SIG-M5 (cell line): ENCODE measurements at regions not wholly inside any gene's neighbourhood (a gene's known extent, or its start where the extent isn't known, plus 50 kb on each side); places are given as distances from the start of the nearest gene placed in this dataset.
"Not testable (repeated sequence)": the region's sequence is repeated elsewhere in the genome, so short reads cannot be mapped to it uniquely, and the experiment has no call there.

Source experiments
- DNase-seq: peaks from one replicate; lab custom pipeline; 2025; lab: John Stamatoyannopoulos, UW

DNA sequence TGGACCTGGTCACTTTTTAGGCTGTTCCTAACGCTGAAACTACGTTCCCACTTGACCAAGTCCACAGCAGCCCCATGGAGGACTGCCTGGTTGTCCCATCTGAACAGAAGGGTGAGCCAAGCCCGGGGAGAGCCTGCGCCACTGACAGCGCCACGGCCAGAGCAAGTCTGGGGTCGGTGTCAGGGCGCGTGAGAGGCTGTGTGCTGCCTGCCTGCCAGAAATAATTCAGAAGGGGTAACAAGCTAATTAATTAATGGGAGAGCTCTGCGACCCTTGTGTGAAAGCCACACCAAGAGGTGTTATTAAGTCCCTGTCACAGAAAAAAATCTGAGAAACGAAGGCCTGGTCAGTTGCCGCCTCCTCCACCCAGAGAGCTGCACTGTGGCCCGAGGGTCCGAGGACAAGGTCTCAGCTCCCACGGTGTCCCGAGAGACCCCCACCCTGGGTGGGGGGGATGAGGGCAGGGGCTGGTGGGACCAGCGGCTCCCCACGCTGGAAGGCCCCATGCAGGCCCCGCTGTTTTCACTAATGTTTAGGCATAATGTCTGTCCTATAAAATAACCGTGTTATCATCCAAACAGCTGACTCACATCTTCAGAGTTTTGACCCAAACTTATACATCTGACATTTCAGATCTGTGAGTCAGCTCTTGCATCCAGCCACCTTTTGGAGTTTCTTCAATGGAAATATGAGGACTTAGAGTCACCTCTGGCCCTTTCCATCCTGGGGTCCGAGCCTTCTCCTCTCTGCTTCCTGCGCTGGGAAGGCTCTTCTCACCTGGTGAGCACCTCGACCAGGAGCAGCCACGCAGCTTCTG lies 58.5 kb downstream of the DLL1 start:
- DNase-seq: no peak

DNA sequence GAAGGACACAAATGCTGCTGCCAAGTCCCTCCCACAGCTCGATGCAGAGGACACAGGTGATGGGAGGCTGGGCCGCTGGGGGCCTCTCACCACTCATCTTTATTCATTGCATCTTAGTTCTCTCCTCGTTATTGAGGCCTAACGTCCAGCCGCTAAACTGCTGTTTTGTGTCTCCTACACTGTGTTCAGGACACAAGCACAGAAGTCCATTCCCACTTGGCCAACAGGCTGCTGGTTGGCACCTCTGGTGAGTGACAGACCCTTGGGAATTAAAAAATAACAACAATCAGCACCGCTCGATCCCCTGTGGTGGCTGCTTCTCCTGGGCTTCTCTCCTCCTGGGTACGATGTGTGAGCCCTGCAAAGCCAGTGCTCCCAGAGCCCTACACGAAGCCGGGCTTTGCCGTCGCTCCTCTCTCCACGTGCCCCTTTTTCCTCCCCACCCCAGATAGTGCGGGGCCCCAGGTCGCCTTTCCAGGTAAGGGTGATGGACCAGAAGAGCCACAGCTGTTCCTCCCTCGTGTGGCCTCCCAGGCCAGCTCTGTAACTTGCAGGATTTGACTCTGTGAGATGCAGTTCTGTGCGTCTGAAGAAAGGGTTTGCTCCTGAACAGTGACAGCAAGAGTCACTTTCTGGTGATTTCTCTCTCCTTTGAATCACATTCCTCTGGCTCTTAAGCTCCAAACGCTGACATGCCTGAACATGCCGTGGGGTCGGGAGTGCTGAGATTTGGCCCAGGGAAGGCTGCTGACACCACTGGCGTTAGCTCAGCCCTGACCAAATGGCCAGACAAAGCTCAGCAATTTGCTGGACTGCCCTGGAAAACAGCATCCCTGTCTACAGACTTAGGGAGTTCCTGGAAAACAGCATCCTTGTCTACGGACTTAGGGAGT lies 59.3 kb downstream of the DLL1 start:
- DNase-seq: no peak

DNA sequence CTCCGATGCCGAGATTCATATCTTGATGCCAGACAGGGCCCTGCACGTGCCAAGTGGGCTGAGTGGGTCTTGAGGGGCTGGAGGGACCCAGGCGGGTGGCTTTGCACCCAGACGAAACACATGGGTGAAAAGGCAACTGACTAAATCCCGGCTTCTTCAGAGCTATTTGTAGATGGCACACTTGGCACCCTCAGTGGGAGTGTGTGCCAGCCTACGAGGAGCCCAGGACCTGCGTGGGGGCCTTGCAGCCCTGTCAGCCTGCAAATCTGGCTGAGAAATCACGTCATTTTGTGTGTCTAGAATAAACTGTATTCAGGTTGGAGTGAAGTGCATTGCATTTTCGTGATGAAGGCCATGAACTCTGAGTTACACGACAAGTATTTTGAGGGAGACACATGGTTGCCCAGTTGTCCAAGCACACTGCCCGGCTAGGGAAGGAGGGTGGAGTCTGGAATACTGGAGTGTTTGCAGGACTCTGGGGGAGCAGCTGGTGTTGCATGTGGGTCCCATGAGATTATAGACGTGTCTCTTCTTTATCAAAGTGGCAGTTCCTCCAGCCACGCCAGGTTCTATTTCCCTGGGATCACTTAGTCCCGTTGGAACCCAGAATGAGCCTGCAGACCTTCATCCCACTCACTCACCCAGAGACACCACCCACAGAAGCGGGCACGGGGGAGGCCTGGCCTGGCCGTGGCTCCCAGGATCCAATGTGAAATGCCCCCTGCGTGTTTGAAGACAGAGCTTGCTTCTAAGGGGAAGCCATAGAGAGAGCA lies 60.2 kb downstream of the DLL1 start:
- DNase-seq: no peak

DNA sequence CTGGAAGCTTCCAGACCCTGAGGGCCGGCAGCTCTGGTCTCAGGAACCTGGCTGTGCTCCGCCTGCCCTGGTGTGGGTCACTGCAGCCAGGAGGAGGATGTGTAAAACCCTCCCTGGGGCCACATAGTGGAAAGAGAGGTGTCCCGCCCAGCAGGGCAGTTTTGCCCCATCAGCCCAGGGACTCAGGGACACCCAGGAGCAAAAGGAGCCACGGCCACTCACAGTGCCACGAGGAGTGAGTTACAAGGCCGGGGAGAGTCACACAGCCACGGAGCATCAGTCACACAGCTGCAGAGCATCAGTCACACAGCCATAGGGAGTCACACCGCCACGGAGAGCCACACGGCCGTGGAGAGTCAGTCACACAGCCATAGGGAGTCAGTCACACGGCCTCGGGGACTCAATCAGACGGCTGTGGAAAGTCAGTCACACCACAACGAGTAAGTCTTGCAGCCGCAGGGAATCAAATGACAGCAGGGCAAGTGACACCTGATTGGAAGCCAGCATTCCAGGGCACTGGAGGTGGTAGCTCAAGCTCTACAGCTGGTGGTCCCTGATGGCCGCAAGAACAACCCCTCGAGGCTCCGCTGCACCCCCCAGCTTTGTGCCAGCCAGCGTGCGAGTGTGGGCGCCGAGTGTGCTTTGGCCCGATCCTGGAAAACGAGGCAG lies 60.9 kb downstream of the DLL1 start:
- no peak for DNase-seq

DNA sequence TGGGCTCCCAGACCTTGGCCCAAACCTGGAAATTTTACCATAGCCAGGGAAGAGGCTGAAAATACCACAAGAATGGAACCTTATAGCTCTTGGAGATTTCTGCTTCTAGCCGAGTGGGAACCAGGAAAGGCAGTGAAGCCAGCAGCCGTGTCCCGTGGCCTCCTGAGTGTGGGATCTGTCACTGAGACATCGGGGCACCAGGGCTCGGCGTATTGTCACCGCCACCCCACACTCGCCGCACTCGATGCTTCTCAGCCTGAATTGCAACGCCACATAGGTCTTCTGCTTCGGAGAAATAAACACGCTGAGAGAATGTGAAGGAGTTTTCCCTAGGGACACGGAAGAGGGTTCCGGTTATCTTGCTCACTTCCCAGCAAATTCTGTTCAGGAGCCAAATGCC lies 61.5 kb downstream of the DLL1 start:
- no peak for DNase-seq

DNA sequence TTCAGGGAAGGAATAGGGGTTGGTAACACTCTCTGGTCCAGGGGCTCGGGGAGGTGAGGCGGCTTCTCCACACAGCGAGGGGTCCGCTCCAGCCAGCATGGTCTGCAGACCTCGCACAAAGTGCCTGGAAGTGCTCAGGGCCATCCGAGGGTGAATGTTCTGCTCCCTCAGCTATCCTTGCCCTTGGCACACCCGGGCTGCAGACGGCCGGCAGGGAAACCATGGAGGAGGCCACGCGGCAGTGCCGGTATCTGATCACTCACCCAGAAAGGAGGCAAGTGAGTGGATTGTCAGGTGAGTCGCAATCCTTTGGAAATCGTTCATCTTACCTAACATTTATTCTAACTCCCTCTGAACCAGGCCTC lies 62.0 kb downstream of the DLL1 start:
- DNase-seq: no peak

DNA sequence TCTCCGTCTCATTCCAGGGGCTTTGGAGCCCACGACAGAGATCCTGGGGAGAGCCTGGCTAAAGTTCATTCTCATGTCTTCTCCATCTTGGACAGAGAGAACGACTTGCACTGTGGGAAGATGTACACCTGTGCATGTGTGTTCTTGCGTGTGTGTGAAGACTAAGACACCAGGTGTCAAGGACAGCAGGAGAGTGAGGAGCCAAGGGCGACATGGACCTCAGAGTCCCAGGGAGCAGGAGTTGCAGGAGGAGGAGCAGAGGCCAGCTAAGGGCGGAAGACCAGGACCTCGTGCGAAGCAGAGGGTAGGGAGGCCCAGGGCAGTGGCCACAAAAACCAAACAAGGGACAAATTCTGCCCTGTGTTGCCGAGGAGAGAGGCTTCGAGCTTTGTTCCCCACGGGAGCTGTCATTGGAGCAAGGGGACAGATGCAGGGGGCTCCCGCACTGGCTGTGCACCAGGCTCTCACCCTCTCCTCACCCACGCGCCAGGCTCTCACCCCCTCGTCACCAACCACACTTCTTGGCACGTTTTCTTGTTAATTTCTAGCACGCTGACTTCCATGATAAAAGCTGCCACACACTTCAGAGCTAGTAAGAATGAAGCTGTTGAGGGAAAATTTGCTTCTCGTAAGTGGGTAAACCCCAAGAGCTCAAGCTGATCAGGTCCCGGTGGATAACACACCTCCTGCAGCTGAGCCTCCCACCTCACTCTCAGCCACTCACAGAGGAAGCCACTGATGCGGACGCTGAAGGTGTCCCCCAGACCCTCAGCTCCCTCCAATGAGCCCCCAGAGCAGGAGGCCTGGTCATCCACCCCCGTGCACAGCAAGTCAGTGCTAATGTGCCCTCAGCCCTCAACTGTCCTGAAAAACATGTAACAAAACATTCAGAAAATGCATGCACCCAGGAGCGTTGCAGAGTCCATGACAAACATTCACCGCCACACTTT lies 62.6 kb downstream of the DLL1 start:
- no peak for DNase-seq

DNA sequence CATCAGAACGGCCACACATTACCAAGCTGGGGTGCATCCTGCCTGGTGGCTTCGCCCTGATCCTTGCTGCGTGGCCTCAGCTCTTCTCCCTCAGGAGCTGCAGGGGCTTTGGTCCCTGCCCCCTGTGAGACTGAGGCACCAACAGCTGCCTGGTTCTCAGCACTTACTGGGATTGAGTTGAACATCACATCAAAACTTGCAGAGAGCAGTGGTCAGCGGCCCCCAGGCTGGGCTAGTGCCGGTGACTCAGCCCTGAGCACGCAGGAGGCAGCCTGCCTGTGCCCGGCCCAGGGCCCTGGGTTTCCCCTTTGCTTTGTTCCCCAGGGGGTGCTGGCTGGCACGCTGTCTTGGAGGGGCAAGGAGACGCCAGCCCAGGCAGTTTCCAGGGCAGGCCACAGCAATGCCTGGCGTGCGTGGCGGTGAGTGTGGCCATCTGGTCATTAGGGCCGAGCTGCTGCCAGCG lies 63.3 kb downstream of the DLL1 start:
- DNase-seq: no peak

DNA sequence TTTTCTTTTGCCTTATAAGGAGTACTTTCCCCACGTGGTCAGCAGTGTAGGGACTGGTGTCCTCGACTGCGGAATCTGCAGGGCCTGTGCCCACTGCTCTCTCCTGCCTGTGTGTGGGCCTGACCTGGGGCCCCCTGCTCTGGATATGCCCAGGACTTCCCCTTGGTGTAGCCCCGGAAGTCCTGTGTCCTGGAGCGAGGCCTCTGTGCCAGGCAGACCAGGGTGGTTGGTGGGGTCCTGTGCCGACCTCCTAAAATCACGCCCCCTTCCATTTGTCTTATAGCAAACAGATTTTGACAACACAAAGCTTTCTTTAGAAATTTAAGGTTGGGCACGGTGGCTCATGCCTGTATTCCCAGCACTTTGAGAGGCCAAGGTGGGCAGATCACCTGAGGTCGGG lies 64.2 kb downstream of the DLL1 start:
- no peak for DNase-seq

DNA sequence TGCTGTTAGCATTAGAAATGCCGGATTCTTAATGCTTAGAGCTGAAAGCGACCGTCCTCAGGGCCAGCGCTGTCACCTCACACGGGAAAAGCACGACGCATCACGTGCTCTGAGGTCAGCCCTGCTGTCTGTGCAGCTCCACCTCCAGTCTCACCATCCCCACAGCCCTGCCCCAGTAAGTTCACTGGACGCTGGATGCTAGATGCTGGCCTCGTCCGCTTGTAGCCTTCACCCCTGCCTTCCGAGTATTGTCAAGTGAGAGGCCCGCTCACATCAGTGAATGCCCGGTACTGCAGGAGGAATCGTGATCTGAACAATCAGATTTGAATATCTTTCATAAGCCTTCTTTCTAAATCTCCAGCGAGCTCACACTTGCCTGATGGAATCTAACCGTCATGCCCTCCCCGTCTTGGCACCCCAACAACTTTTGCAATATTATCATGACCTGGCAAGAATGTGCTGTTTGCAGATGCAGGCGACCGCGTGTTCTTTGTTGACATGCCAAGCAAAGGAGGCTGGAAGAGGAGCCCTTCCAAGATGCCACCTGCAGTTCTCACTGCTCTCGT lies 64.9 kb downstream of the DLL1 start:
- no peak for DNase-seq

DNA sequence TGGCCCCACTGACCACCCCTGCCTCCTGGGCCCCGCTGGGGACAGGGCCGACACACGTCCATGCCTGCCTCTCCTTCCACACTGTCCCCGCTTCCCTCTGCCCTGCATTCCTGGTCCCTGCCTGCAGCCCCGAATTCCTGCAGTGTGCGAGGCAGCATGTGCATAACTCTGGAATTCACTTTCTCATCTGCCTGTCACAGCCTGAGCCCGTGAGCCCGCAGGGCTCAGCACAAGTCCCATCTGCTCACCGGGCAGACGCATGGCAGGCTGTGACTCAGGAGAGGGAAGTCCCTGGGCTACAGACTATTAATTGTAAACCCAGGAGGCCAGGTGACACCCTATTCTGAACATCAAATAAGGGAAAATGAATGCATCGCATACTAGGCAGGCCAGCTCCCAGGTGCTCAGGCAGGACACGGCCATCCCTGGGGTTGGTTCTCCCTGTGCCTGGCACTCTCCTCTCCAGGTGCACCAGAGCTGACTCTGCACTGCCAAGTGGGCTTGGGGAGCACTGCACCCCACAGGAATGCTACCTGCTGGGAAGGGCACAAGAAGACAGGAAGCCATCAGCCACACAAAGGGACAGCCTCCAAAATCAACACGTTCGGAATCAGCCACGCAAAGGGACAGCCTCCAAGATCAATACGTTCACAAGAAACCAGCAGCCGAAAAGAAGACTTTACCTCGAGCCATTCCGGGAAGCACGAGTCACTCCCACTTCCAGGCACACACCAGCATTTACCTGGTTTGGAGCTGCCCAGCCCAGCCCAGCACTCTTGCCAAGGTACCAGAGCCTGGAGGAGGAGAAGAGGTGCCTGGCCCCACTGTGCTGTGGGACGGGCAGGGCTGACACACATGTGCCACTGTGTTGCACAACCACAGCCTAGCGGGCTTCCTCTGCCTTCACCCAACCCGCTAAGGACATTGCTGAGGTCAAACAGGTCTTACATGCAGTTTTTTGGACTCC lies 65.9 kb downstream of the DLL1 start:
- DNase-seq: no peak

DNA sequence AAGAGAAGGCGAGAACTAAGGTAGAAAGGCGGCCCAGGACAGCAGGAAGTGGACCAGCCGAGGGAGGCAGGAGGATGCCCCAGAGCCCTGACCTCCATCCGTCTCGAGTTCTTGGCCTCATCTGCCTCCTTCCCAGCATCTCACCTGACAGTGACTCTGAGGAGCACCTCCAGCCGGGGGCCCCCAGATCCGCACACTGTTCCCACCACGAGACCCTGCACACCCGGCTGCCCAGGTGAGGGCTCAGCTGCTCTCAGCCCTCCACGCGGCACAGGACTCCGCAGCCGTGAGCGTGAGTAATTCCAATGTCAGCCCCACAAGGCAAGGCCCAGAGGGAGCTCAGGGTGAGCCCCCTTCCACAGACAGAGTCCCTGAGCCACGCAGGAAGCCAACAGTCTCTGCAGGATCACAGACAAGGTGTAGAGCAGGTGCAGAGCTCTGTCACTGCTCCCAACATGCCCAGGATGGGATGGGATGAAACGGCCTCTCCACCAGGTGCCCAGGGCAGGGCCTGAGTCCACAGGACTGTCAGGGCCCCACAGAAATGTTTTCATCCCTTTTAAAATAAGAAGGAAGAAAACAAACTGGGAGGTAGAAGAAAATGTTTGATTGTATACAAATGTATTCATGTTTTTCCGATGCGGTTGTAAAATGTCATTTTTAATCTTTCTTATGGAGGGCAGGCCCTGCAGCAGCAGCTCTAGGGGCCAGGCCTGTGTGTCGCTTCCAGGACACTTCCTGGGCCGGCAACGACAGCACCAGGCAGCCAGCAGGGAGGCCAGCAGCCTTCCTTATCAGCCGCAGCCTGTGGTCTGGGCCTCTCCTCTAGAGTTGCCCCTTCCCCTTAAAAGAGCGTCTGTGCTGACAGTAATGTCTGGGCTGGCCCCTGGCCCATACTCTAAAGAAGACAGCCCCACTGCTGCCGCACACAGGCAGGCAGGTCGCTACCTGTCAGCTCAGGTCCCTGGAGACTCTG lies 66.9 kb downstream of the DLL1 start:
- DNase-seq: no peak

DNA sequence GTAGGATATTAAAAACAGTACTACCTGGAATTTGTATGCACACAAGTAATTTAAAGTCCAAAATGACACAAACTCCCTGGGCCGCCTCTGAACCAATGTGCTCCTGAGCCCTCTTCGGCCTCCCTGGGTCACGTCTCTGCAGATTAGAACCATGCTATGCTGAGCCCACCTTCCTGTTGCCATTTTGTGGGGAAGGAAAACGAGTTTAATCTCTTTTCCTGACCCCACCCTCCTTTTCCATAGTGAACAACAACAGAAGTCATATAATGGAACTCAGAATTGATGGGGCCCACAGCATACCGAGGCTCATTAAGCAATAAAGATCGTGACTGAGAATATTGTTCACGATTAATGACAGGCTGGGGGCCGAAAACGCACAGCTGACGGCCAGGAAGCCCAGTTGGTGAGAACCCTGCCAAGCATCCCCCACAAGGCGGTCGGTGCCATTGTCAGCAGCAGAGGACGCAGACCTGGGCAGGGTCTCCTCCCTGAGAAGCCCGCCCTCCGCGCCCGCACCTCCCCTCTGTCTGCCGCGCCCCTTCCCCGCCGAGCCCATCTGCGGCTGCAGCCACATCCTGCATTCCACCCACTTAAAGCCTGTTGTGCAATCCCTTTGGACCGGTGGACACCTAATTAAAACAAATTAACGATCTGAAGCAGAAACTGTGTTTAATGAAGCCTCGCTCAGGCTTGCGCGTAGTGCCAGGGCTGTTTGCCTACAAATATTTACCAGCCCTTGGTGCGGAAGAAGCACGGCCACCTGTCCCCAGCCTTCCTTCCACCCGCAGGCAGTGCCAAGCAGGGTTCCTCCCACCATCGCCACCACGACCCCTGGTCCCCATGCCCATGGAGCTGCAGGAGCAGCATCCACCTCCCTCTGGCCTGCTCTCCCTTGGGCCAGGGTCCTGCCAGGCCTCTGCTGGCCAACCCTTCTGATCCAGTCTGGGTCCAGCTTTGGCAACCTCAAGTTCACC lies 68.1 kb downstream of the DLL1 start:
- DNase-seq: no peak

DNA sequence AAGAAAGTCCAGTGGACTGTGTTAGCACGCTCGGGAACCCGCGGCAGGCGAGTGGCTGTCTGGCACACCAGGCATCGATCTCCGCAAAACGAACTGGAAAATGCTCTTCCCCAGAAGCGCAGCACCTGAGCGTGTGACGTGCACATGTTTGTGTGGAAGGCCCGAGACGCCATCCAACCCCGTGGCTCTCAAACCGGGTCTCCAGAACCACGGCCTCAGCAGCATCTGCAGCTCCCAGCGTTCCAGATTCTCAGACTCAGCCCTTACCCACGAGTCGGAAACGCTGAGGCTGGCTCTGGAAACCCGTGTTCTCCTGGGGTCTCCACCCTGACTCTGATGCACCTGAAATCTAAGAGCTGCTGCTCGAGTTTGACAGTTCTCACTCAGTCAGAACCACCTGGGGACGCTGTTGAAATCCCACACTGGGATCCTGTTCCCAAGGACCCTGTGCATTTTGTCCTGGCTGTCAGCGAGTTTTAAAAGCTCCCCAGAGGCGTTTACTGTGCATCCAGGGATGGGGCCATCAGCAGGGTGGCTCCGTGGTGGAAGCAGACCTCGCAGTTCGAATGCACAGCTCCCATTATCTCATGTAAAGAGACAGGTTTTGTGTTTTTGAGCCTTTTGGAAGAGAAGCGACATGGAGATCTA lies 69.0 kb downstream of the DLL1 start:
- no peak for DNase-seq

DNA sequence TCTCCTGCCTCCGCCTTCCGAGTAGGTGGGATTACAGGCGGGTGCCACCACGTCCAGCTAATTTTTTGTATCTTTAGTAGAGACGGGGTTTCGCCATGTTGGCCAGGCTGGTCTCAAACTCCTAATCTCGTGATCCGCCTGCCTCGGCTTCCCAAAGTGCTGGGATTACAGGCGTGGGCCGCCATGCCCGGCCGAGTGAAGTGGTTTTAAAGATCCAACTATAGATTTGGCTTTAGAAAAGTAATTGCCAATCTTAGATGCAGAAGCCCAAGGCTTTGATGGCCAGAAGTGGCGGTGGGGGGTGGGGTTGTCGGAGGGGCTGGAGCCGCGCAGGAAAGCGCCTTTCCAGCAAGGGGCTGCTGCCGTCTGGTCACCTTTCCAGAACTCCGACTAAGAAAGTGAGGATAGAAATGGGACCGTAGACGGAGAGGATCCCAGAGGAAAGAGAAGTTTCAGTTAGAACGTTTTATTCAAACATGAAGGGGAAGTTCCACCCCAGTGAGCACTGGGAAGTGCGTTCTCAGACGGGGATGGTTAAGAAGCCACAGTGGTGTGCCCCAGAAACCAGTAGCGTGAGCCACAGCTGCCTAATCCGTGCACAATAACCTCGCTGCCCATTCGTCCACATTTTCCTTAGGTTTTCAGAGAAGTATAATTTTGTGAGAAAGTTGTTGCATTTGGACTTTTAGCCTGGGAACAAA lies 69.7 kb downstream of the DLL1 start:
- DNase-seq: no peak

DNA sequence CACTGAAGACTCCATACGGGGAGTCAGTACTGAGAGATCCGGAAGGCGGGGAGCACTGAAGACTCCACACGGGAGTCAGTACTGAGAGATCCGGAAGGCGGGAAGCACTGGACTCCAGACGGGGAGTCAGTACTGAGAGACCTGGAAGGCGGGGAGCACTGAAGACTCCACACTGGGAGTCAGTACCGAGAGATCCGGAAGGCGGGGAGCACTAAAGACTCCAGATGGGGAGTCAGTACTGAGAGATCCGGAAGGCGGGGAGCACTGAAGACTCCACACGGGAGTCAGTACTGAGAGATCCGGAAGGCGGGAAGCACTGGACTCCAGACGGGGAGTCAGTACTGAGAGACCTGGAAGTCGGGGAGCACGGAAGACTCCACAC lies 77.2 kb downstream of the DLL1 start:
- not testable (repeated sequence) for DNase-seq
